ENCODE measurements at regions not wholly inside any gene's neighbourhood (a gene's known extent, or its start where the extent isn't known, plus 50 kb on each side); places are given as distances from the start of the nearest gene placed in this dataset.

GRCh38 chr6:87848616-87849015, 146.6 kb upstream of the AKIRIN2 start:
- Histone ChIP-seq H3K4me1 (ENCODE audit: control insufficient read depth in 2 of 2, insufficient read depth in 2 of 2, low read length in 2 of 2) (no peaks in the 10 kb centered on the region), H3K9me3 (ENCODE audit: control insufficient read depth in 2 of 3, low read length in 3 of 3) (no peaks in the 10 kb centered on the region), H3K4me3 (ENCODE audit: low read length) (no peak overlapping the region), H3K36me3 (ENCODE audit: control insufficient read depth in 2 of 3, insufficient read depth in 3 of 3, low read length in 3 of 3) (no peaks in the 10 kb centered on the region), H3K27me3 (ENCODE audit: control insufficient read depth in 2 of 2, insufficient read depth in 2 of 2, low read length in 2 of 2) (no peaks in the 10 kb centered on the region), H3K27ac (ENCODE audit: low read depth, low read length) (no peak overlapping the region)
- H3K27ac Mint-ChIP-seq: no peak overlapping the region
- peaks cover 0 to 4% (median 0%) of the 10 kb centered on the region in 11 donors for H3K9me3 Mint-ChIP-seq
- H3K4me1 Mint-ChIP-seq: peaks cover 0 to 2% (median 0%) of the 10 kb centered on the region in 7 donors
- POLR2A ChIA-PET: no interaction called here
- no peak for DNase-seq
- CTCF ChIA-PET: no interaction called here
- H3K4me3 Mint-ChIP-seq: no peak overlapping the region
- peaks cover 11 to 26% (median 18%) of the 10 kb centered on the region in 5 donors for H3K27me3 Mint-ChIP-seq
- intact Hi-C loops (cut with micrococcal nuclease): no loop called here
- ATAC-seq: no peak
- H3K36me3 Mint-ChIP-seq: no peaks in the 10 kb centered on the region

- H3K36me3 ChIP-seq (ENCODE audit: control insufficient read depth in 2 of 3, insufficient read depth in 3 of 3, low read length in 3 of 3): no peaks in the 10 kb centered on the region
- intact Hi-C loops (cut with micrococcal nuclease): no loop called here
- H3K4me3 Mint-ChIP-seq: no peak overlapping the region
- no peak for DNase-seq
- POLR2A ChIA-PET: no interaction called here
- no peak overlapping the region for H3K27ac ChIP-seq (ENCODE audit: low read depth, low read length)
- peaks cover 0 to 2% (median 0%) of the 10 kb centered on the region in 7 donors for H3K4me1 Mint-ChIP-seq
- no peak overlapping the region for H3K27ac Mint-ChIP-seq
- H3K9me3 ChIP-seq (ENCODE audit: control insufficient read depth in 2 of 3, low read length in 3 of 3): no peaks in the 10 kb centered on the region
- H3K36me3 Mint-ChIP-seq: no peaks in the 10 kb centered on the region
- H3K4me1 ChIP-seq (ENCODE audit: control insufficient read depth in 2 of 2, insufficient read depth in 2 of 2, low read length in 2 of 2): no peaks in the 10 kb centered on the region
- no peak for ATAC-seq
- CTCF ChIA-PET: no interaction called here
- H3K27me3 ChIP-seq (ENCODE audit: control insufficient read depth in 2 of 2, insufficient read depth in 2 of 2, low read length in 2 of 2): no peaks in the 10 kb centered on the region
- H3K4me3 ChIP-seq (ENCODE audit: low read length): no peak overlapping the region
- peaks cover 0 to 4% (median 0%) of the 10 kb centered on the region in 11 donors for H3K9me3 Mint-ChIP-seq
- H3K27me3 Mint-ChIP-seq: peaks cover 15 to 28% (median 18%) of the 10 kb centered on the region in 5 donors
These were observed 145.8 kb upstream of the AKIRIN2 start for GRCh38 chr6:87847830-87848210.

- Histone ChIP-seq H3K27me3 (ENCODE audit: control insufficient read depth in 2 of 2, insufficient read depth in 2 of 2, low read length in 2 of 2) (no peaks in the 10 kb centered on the region), H3K36me3 (ENCODE audit: control insufficient read depth in 2 of 3, insufficient read depth in 3 of 3, low read length in 3 of 3) (no peaks in the 10 kb centered on the region), H3K4me3 (ENCODE audit: low read length) (no peak overlapping the region), H3K4me1 (ENCODE audit: control insufficient read depth in 2 of 2, insufficient read depth in 2 of 2, low read length in 2 of 2) (no peaks in the 10 kb centered on the region), H3K9me3 (ENCODE audit: control insufficient read depth in 2 of 3, low read length in 3 of 3) (no peaks in the 10 kb centered on the region), H3K27ac (ENCODE audit: low read depth, low read length) (no peak overlapping the region)
- Mint-ChIP-seq H3K9me3 (peaks cover 0 to 4% (median 0%) of the 10 kb centered on the region in 11 donors), H3K27me3 (peaks cover 15 to 28% (median 18%) of the 10 kb centered on the region in 5 donors), H3K27ac (no peak overlapping the region), H3K4me3 (no peak overlapping the region), H3K36me3 (no peaks in the 10 kb centered on the region), H3K4me1 (peaks cover 0 to 2% (median 0%) of the 10 kb centered on the region in 7 donors)
- CTCF ChIA-PET: no interaction called here
- POLR2A ChIA-PET: no interaction called here
- ATAC-seq: no peak
- intact Hi-C loops (cut with micrococcal nuclease): no loop called here
- DNase-seq: no peak
These were observed 145.2 kb upstream of the AKIRIN2 start for GRCh38 chr6:87847135-87847829.

GRCh38 chr6:87846434-87846833, 144.4 kb upstream of the AKIRIN2 start:
- Mint-ChIP-seq H3K4me3 (no peak overlapping the region), H3K27ac (no peak overlapping the region), H3K36me3 (no peaks in the 10 kb centered on the region), H3K27me3 (peaks cover 15 to 28% (median 21%) of the 10 kb centered on the region in 5 donors), H3K9me3 (peaks cover 0 to 4% (median 0%) of the 10 kb centered on the region in 11 donors), H3K4me1 (no peaks in the 10 kb centered on the region)
- no peak overlapping the region for H3K27ac ChIP-seq (ENCODE audit: low read depth, low read length)
- no peaks in the 10 kb centered on the region for H3K36me3 ChIP-seq (ENCODE audit: control insufficient read depth in 2 of 3, insufficient read depth in 3 of 3, low read length in 3 of 3)
- no peak for ATAC-seq
- no peak overlapping the region for H3K4me3 ChIP-seq (ENCODE audit: low read length)
- ChIA-PET POLR2A (no interaction called here), CTCF (no interaction called here)
- DNase-seq: no peak
- H3K4me1 ChIP-seq (ENCODE audit: control insufficient read depth in 2 of 2, insufficient read depth in 2 of 2, low read length in 2 of 2): no peaks in the 10 kb centered on the region
- H3K9me3 ChIP-seq (ENCODE audit: control insufficient read depth in 2 of 3, low read length in 3 of 3): no peaks in the 10 kb centered on the region
- H3K27me3 ChIP-seq (ENCODE audit: control insufficient read depth in 2 of 2, insufficient read depth in 2 of 2, low read length in 2 of 2): no peaks in the 10 kb centered on the region
- intact Hi-C loops (cut with micrococcal nuclease): no loop called here

GRCh38 chr6:87840324-87840723, 138.3 kb upstream of the AKIRIN2 start:
- POLR2A ChIA-PET: no interaction called here
- peaks cover 13 to 17% (median 16%) of the 10 kb centered on the region in 5 donors for H3K27me3 Mint-ChIP-seq
- H3K4me3 Mint-ChIP-seq: no peak overlapping the region
- H3K4me1 Mint-ChIP-seq: no peaks in the 10 kb centered on the region
- no peak overlapping the region for H3K4me3 ChIP-seq (ENCODE audit: low read length)
- no peak for DNase-seq
- no peaks in the 10 kb centered on the region for H3K36me3 Mint-ChIP-seq
- CTCF ChIA-PET: interaction anchor here (0.8 kb wide), 1 partner anchor 1340 kb away, joined by 3 read pairs; no protein-coding TSS in a partner anchor
- H3K9me3 ChIP-seq (ENCODE audit: control insufficient read depth in 2 of 3, low read length in 3 of 3): no peaks in the 10 kb centered on the region
- no peaks in the 10 kb centered on the region for H3K36me3 ChIP-seq (ENCODE audit: control insufficient read depth in 2 of 3, insufficient read depth in 3 of 3, low read length in 3 of 3)
- no peaks in the 10 kb centered on the region for H3K4me1 ChIP-seq (ENCODE audit: control insufficient read depth in 2 of 2, insufficient read depth in 2 of 2, low read length in 2 of 2)
- no peak for ATAC-seq
- no peak overlapping the region for H3K27ac Mint-ChIP-seq
- H3K27me3 ChIP-seq (ENCODE audit: control insufficient read depth in 2 of 2, insufficient read depth in 2 of 2, low read length in 2 of 2): no peaks in the 10 kb centered on the region
- H3K9me3 Mint-ChIP-seq: peaks cover 0 to 10% (median 2%) of the 10 kb centered on the region in 11 donors
- intact Hi-C loops (cut with micrococcal nuclease): no loop called here
- no peak overlapping the region for H3K27ac ChIP-seq (ENCODE audit: low read depth, low read length)

- Histone ChIP-seq H3K27me3 (ENCODE audit: control insufficient read depth in 2 of 2, insufficient read depth in 2 of 2, low read length in 2 of 2) (no peaks in the 10 kb centered on the region), H3K27ac (ENCODE audit: low read depth, low read length) (no peak overlapping the region), H3K9me3 (ENCODE audit: control insufficient read depth in 2 of 3, low read length in 3 of 3) (no peaks in the 10 kb centered on the region), H3K4me1 (ENCODE audit: control insufficient read depth in 2 of 2, insufficient read depth in 2 of 2, low read length in 2 of 2) (no peaks in the 10 kb centered on the region), H3K4me3 (ENCODE audit: low read length) (no peak overlapping the region), H3K36me3 (ENCODE audit: control insufficient read depth in 2 of 3, insufficient read depth in 3 of 3, low read length in 3 of 3) (no peaks in the 10 kb centered on the region)
- intact Hi-C loops (cut with micrococcal nuclease): loop anchor here (10.0 kb wide), 2 partner anchors 87 to 443 kb away; no protein-coding TSS in a partner anchor
- Mint-ChIP-seq H3K9me3 (peaks cover 0 to 10% (median 2%) of the 10 kb centered on the region in 11 donors), H3K27ac (no peak overlapping the region), H3K4me1 (peaks cover 0 to 2% (median 0%) of the 10 kb centered on the region in 7 donors), H3K4me3 (no peak overlapping the region), H3K36me3 (no peaks in the 10 kb centered on the region), H3K27me3 (peaks cover 5 to 11% (median 9%) of the 10 kb centered on the region in 5 donors)
- ChIA-PET CTCF (no interaction called here), POLR2A (no interaction called here)
- no peak for ATAC-seq
- no peak for DNase-seq
These were observed 135.8 kb upstream of the AKIRIN2 start for GRCh38 chr6:87837876-87838275.

- ATAC-seq (no peak), DNase-seq (no peak)
- Mint-ChIP-seq H3K36me3 (no peaks in the 10 kb centered on the region), H3K27me3 (peaks cover 5 to 11% (median 9%) of the 10 kb centered on the region in 5 donors), H3K27ac (no peak overlapping the region), H3K4me3 (no peak overlapping the region), H3K4me1 (peaks cover 0 to 5% (median 2%) of the 10 kb centered on the region in 7 donors), H3K9me3 (peaks cover 0 to 10% (median 2%) of the 10 kb centered on the region in 11 donors)
- no peaks in the 10 kb centered on the region for H3K27me3 ChIP-seq (ENCODE audit: control insufficient read depth in 2 of 2, insufficient read depth in 2 of 2, low read length in 2 of 2)
- no peak overlapping the region for H3K27ac ChIP-seq (ENCODE audit: low read depth, low read length)
- H3K36me3 ChIP-seq (ENCODE audit: control insufficient read depth in 2 of 3, insufficient read depth in 3 of 3, low read length in 3 of 3): no peaks in the 10 kb centered on the region
- H3K4me1 ChIP-seq (ENCODE audit: control insufficient read depth in 2 of 2, insufficient read depth in 2 of 2, low read length in 2 of 2): no peaks in the 10 kb centered on the region
- intact Hi-C loops (cut with micrococcal nuclease): loop anchor here (10.0 kb wide), 2 partner anchors 87 to 443 kb away; no protein-coding TSS in a partner anchor
- ChIA-PET POLR2A (no interaction called here), CTCF (no interaction called here)
- no peak overlapping the region for H3K4me3 ChIP-seq (ENCODE audit: low read length)
- H3K9me3 ChIP-seq (ENCODE audit: control insufficient read depth in 2 of 3, low read length in 3 of 3): no peaks in the 10 kb centered on the region
These were observed 135.4 kb upstream of the AKIRIN2 start for GRCh38 chr6:87837444-87837843.
